ENCODE measurements at regions not wholly inside any gene's neighbourhood (a gene's known extent, or its start where the extent isn't known, plus 50 kb on each side); places are given as distances from the start of the nearest gene placed in this dataset.

- Histone ChIP-seq H3K79me2 (replicated peaks; ENCODE audit: insufficient read depth, low read length) (no peaks in the 10 kb centered on the region), H4K20me1 (ENCODE audit: insufficient read depth) (no peaks in the 10 kb centered on the region), H3K27me3 (ENCODE audit: insufficient read depth, low read depth, low read length) (no peaks in the 10 kb centered on the region), H2AFZ (ENCODE audit: low read depth, low read length) (no peak overlapping the region), H3K4me3 (ENCODE audit: low read length) (no peak overlapping the region), H3K9me3 (ENCODE audit: low read length) (no peaks in the 10 kb centered on the region), H3F3A (ENCODE audit: insufficient read depth, low read length, poor library complexity, severe bottlenecking) (no peaks in the 10 kb centered on the region), H3K27ac (ENCODE audit: low read length) (no peak overlapping the region), H3K9me2 (ENCODE audit: insufficient read depth, low read length) (no peaks in the 10 kb centered on the region), H3K36me3 (ENCODE audit: insufficient read depth, low read length) (no peaks in the 10 kb centered on the region), H3K9ac (ENCODE audit: low read length) (no peak overlapping the region), H3K4me2 (ENCODE audit: low read length) (no peak overlapping the region)
- TF ChIP-seq MXI1 (conservative IDR thresholded peaks at IDR 0.05; ENCODE audit: poor library complexity, severe bottlenecking) (no peak), CTCF (IDR thresholded peaks at IDR 0.05; ENCODE audit: poor library complexity, severe bottlenecking) (no peak), EP300 (conservative IDR thresholded peaks at IDR 0.05; ENCODE audit: poor library complexity, severe bottlenecking) (no peak), TAF1 (IDR thresholded peaks at IDR 0.05; ENCODE audit: low read depth) (no peak), REST (IDR thresholded peaks at IDR 0.05; ENCODE audit: borderline replicate concordance) (no peak), EZH2 (IDR thresholded peaks at IDR 0.05; ENCODE audit: borderline replicate concordance, insufficient read depth, low read length, poor library complexity, severe bottlenecking) (no peak), POLR2AphosphoS5 (IDR thresholded peaks at IDR 0.05) (no peak), RAD21 (conservative IDR thresholded peaks at IDR 0.05) (no peak), SMC3 (conservative IDR thresholded peaks at IDR 0.05; ENCODE audit: poor library complexity) (no peak)
Measured at GRCh38 chr4:119795986-119796578, 167.5 kb upstream of the PDE5A start.

GRCh38 chr4:119794681-119795080 is 166.1 kb upstream of the PDE5A start:
- Histone ChIP-seq H3K36me3 (ENCODE audit: insufficient read depth, low read length) (no peaks in the 10 kb centered on the region), H3K4me3 (ENCODE audit: low read length) (no peak overlapping the region), H3K9me3 (ENCODE audit: low read length) (no peaks in the 10 kb centered on the region), H3K4me2 (ENCODE audit: low read length) (no peak overlapping the region), H3K9me2 (ENCODE audit: insufficient read depth, low read length) (no peaks in the 10 kb centered on the region), H3K9ac (ENCODE audit: low read length) (no peak overlapping the region), H3K27ac (ENCODE audit: low read length) (no peak overlapping the region), H2AFZ (ENCODE audit: low read depth, low read length) (no peak overlapping the region), H3K79me2 (replicated peaks; ENCODE audit: insufficient read depth, low read length) (no peaks in the 10 kb centered on the region), H3F3A (ENCODE audit: insufficient read depth, low read length, poor library complexity, severe bottlenecking) (no peaks in the 10 kb centered on the region), H3K27me3 (ENCODE audit: insufficient read depth, low read depth, low read length) (no peaks in the 10 kb centered on the region), H4K20me1 (ENCODE audit: insufficient read depth) (no peaks in the 10 kb centered on the region)
- TF ChIP-seq TAF1 (IDR thresholded peaks at IDR 0.05; ENCODE audit: low read depth) (no peak), POLR2AphosphoS5 (IDR thresholded peaks at IDR 0.05) (no peak), MXI1 (conservative IDR thresholded peaks at IDR 0.05; ENCODE audit: poor library complexity, severe bottlenecking) (no peak), EZH2 (IDR thresholded peaks at IDR 0.05; ENCODE audit: borderline replicate concordance, insufficient read depth, low read length, poor library complexity, severe bottlenecking) (no peak), SMC3 (conservative IDR thresholded peaks at IDR 0.05; ENCODE audit: poor library complexity) (no peak), EP300 (conservative IDR thresholded peaks at IDR 0.05; ENCODE audit: poor library complexity, severe bottlenecking) (no peak), CTCF (IDR thresholded peaks at IDR 0.05; ENCODE audit: poor library complexity, severe bottlenecking) (no peak), RAD21 (conservative IDR thresholded peaks at IDR 0.05) (no peak), REST (IDR thresholded peaks at IDR 0.05; ENCODE audit: borderline replicate concordance) (no peak)

All from neural cell (in vitro differentiated cells).